Neutrophil (primary cell): ENCODE measurements at regions not wholly inside any gene's neighbourhood (a gene's known extent, or its start where the extent isn't known, plus 50 kb on each side); places are given as distances from the start of the nearest gene placed in this dataset.

Source experiments
- H3K27ac ChIP-seq: fragments of 200-600 bp; sonication (generic); 2 replicates; pipeline ENCODE4 v1.5.1; 2016; ENCODE audit warnings: mild to moderate bottlenecking, moderate library complexity
- H3K27me3 ChIP-seq: fragments of 200-600 bp; sonication (generic); 2 replicates; pipeline ENCODE4 v1.6.0; 2016; ENCODE audit warnings: mild to moderate bottlenecking
- H3K36me3 ChIP-seq: fragments of 200-600 bp; sonication (generic); 2 replicates; pipeline ENCODE4 v1.5.1; 2017
- H3K4me1 ChIP-seq, 2 experiments: fragments of 200-600 bp in 1 of 2; sonication (generic) in 1 of 2; 1 replicate in 1 of 2; 2 replicates in 1 of 2; pipeline versions ENCODE4 v1.5.1 to v1.6.1; 2013 to 2016; ENCODE audit warnings: low read depth in 1 of 2, low read length in 1 of 2, mild to moderate bottlenecking in 1 of 2, moderate library complexity in 1 of 2; ENCODE audit not compliant: control insufficient read depth in 1 of 2, insufficient read depth in 1 of 2
- H3K4me3 ChIP-seq, 2 experiments: fragments of 200-600 bp in 1 of 2; sonication (generic) in 1 of 2; 1 replicate in 1 of 2; 2 replicates in 1 of 2; pipeline ENCODE4 v1.5.1; 2013 to 2016; ENCODE audit warnings: low read depth in 1 of 2, low read length in 1 of 2, mild to moderate bottlenecking in 1 of 2, moderate library complexity in 1 of 2
- H3K9me3 ChIP-seq: fragments of 200-600 bp; sonication (generic); 2 replicates; pipeline ENCODE4 v1.5.1; 2016
- TF ChIP-seq, protein P1 (sequence below): fragments of 200-600 bp; sonication (generic); IDR thresholded peaks from 2 replicates; pipeline ENCODE4 v1.5.1; 2016; ENCODE audit warnings: antibody characterized with exemption

DNA sequence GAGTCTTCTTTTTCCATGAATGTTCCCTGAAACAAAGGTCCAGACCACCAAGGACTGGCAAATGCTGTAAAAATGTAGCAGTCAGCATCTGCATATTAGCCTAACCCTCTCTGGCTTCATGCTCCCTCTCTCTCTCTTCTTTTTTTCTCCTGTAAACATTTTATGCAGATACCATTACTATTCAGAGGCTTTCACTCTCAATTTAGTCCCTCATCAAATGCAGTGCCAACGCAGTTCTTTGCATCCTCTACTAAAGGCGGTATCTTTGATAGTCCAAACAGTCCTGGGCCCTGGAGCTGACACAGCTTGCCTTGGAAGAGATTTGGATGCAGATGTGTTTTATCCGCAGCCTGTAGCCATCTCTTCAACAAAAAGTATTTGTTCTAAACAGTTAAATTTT lies 167.1 kb upstream of the MMS22L start:
- Histone ChIP-seq H3K4me3 (no peak overlapping the region), H3K27ac (no peak overlapping the region)
- TF ChIP-seq, protein P1, sequence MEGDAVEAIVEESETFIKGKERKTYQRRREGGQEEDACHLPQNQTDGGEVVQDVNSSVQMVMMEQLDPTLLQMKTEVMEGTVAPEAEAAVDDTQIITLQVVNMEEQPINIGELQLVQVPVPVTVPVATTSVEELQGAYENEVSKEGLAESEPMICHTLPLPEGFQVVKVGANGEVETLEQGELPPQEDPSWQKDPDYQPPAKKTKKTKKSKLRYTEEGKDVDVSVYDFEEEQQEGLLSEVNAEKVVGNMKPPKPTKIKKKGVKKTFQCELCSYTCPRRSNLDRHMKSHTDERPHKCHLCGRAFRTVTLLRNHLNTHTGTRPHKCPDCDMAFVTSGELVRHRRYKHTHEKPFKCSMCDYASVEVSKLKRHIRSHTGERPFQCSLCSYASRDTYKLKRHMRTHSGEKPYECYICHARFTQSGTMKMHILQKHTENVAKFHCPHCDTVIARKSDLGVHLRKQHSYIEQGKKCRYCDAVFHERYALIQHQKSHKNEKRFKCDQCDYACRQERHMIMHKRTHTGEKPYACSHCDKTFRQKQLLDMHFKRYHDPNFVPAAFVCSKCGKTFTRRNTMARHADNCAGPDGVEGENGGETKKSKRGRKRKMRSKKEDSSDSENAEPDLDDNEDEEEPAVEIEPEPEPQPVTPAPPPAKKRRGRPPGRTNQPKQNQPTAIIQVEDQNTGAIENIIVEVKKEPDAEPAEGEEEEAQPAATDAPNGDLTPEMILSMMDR, result no peak

DNA sequence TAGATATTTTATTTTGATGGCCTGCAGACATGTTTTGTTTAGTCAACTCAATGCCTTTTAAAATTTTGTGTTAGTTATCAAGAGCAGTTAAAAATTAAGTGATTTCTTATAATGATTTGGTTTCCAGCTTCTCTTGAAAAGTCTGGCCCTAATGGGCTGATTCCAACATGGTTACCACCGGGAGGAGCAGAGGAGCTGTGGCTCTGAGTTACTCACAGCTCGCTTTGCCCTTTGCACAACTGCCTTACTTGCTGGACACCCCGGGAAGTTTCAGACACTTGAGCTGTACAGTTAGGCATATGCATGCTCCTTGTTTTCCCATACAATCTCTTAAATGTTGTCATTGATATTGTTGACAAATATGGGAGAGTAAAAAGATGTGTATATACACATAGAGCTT lies 173.1 kb upstream of the MMS22L start:
- TF ChIP-seq, protein P1, result no peak
- H3K9me3 ChIP-seq, result no peaks in the 10 kb centered on the region
- no peak overlapping the region for H3K27ac ChIP-seq
- H3K27me3 ChIP-seq, result no peaks in the 10 kb centered on the region
- H3K4me1 ChIP-seq, result no peaks in the 10 kb centered on the region
- no peaks in the 10 kb centered on the region for H3K36me3 ChIP-seq
- no peak overlapping the region for H3K4me3 ChIP-seq

More for the DNA sequence above, 167.1 kb upstream of the MMS22L start:
- Histone ChIP-seq H3K36me3 (no peaks in the 10 kb centered on the region), H3K27me3 (no peaks in the 10 kb centered on the region), H3K4me1 (no peaks in the 10 kb centered on the region), H3K9me3 (no peaks in the 10 kb centered on the region)

DNA sequence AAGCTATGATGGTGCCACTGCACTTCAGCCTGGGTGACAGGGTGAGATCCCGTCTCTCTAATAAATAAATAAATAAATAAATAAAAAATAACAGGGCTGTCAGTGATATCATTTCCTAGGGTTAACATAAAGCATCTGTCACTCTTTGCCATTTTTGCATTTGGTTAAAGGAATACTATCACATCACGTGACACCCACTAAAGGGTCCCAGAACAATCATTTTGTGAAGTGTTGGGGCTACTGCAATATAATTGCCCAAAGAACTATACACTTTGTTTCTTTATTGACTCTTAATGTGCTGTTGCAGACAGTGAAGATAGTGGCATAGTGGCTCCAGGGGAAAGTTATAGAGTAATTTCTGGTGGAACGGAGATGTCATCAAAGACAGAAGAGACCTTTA lies 176.5 kb upstream of the MMS22L start:
- H3K9me3 ChIP-seq, result no peaks in the 10 kb centered on the region
- H3K4me1 ChIP-seq, result no peaks in the 10 kb centered on the region
- H3K27ac ChIP-seq, result no peak overlapping the region
- TF ChIP-seq, protein P1, result no peak
- no peaks in the 10 kb centered on the region for H3K27me3 ChIP-seq
- no peak overlapping the region for H3K4me3 ChIP-seq
- H3K36me3 ChIP-seq, result no peaks in the 10 kb centered on the region

DNA sequence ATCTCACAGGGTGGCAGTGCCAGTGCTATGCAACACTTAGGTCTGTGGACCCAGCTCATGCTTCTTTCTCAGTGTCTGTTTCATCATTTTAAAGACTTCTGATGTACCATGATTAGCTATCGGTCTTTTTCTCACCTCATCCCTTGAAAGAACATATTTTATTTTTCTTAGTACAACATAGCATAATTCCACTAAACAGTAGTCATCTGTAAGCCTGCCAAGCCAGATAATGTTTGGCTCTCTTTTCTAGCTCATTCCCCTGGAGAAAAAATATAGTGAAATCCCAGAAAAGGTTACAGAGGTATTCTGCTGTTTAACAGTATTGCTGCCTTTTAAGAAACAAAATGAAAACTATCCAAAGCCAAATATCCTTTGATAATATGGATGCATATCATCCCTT lies 177.0 kb upstream of the MMS22L start:
- Histone ChIP-seq H3K36me3 (no peaks in the 10 kb centered on the region), H3K4me3 (no peak overlapping the region)
- TF ChIP-seq, protein P1, result no peak

DNA sequence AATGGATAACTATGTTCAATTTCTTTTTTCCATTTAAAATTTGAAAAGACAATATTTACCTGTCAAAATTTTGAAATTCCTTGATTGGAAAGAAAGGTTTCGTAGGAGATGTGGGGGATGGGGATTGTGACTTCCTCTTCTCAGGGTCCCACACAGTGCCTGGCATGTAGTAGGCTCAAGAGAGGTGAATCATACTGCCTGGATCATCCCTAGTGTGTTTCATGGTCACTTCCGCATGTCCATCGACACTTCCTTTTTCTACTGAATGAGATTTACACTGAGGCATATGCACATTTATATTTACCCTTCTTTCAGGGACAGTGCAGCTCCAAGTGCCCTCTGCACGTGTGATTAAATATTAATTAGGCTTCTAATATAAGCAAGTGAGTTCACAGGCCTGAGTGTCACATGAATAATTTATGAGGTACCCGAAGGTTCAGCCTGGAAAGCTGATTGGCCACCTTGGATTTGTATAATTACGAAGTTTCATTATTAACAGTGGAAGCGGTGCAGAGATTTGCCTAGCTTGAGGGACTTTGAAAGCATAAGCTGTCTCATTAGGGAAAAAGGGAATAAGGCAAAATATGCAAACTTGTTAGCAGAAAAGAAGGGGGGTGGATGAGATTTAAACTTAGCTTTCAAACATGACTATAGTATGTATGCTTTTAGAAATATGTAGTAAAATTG lies 177.5 kb upstream of the MMS22L start:
- no peak overlapping the region for H3K27ac ChIP-seq
- TF ChIP-seq, protein P1, result no peak
- no peaks in the 10 kb centered on the region for H3K36me3 ChIP-seq

More for the DNA sequence above, 177.0 kb upstream of the MMS22L start:
- Histone ChIP-seq H3K4me1 (no peaks in the 10 kb centered on the region), H3K27me3 (no peaks in the 10 kb centered on the region), H3K27ac (no peak overlapping the region), H3K9me3 (no peaks in the 10 kb centered on the region)

More for the DNA sequence above, 177.5 kb upstream of the MMS22L start:
- H3K4me3 ChIP-seq, result no peak overlapping the region
- H3K27me3 ChIP-seq, result no peaks in the 10 kb centered on the region
- no peaks in the 10 kb centered on the region for H3K4me1 ChIP-seq
- no peaks in the 10 kb centered on the region for H3K9me3 ChIP-seq
